ENCODE measurements at regions not wholly inside any gene's neighbourhood (a gene's known extent, or its start where the extent isn't known, plus 50 kb on each side); places are given as distances from the start of the nearest gene placed in this dataset.

GRCh38 chr12:46884362-46884761 lies 58.6 kb upstream of the SLC38A4 start:
- TF ChIP-seq CTCF (IDR thresholded peaks at IDR 0.05; ENCODE audit: unreplicated experiment in 3 of 3): no peak
- Mint-ChIP-seq H3K36me3 (ENCODE audit: low read depth) (no peaks in the 10 kb centered on the region), H3K4me3 (no peak overlapping the region), H3K9me3 (peaks cover 13% of the 10 kb centered on the region), H3K4me1 (no peaks in the 10 kb centered on the region), H3K27ac (no peak overlapping the region), H3K27me3 (ENCODE audit: low read depth) (no peaks in the 10 kb centered on the region)

- no peaks in the 10 kb centered on the region for H3K27me3 Mint-ChIP-seq (ENCODE audit: low read depth)
Measured at GRCh38 chr12:46886541-46887041, 60.8 kb upstream of the SLC38A4 start.

GRCh38 chr12:46887870-46888269 lies 62.1 kb upstream of the SLC38A4 start:
- Mint-ChIP-seq H3K4me1 (peaks cover 14% of the 10 kb centered on the region), H3K4me3 (no peak overlapping the region), H3K27me3 (ENCODE audit: low read depth) (no peaks in the 10 kb centered on the region), H3K9me3 (peaks cover 9% of the 10 kb centered on the region), H3K27ac (no peak overlapping the region), H3K36me3 (ENCODE audit: low read depth) (no peaks in the 10 kb centered on the region)
- TF ChIP-seq CTCF (IDR thresholded peaks at IDR 0.05; ENCODE audit: unreplicated experiment in 3 of 3): no peak

More at GRCh38 chr12:46886541-46887041, 60.8 kb upstream of the SLC38A4 start:
- H3K36me3 Mint-ChIP-seq (ENCODE audit: low read depth): no peaks in the 10 kb centered on the region
- no peak for TF ChIP-seq CTCF (IDR thresholded peaks at IDR 0.05; ENCODE audit: unreplicated experiment in 3 of 3)
- peaks cover 6% of the 10 kb centered on the region for H3K9me3 Mint-ChIP-seq
- no peak overlapping the region for H3K4me3 Mint-ChIP-seq
- H3K27ac Mint-ChIP-seq: no peak overlapping the region
- H3K4me1 Mint-ChIP-seq: peaks cover 4% of the 10 kb centered on the region

GRCh38 chr12:46888568-46888967 lies 62.8 kb upstream of the SLC38A4 start:
- Mint-ChIP-seq H3K36me3 (ENCODE audit: low read depth) (no peaks in the 10 kb centered on the region), H3K4me3 (no peak overlapping the region), H3K27ac (no peak overlapping the region), H3K9me3 (peaks cover 9% of the 10 kb centered on the region), H3K27me3 (ENCODE audit: low read depth) (no peaks in the 10 kb centered on the region), H3K4me1 (peaks cover 16% of the 10 kb centered on the region)
- TF ChIP-seq CTCF (IDR thresholded peaks at IDR 0.05; ENCODE audit: unreplicated experiment in 3 of 3): no peak

GRCh38 chr12:46891306-46891705 lies 65.5 kb upstream of the SLC38A4 start:
- peaks cover 16% of the 10 kb centered on the region for H3K4me1 Mint-ChIP-seq
- no peaks in the 10 kb centered on the region for H3K27me3 Mint-ChIP-seq (ENCODE audit: low read depth)
- H3K4me3 Mint-ChIP-seq: no peak overlapping the region
- no peaks in the 10 kb centered on the region for H3K36me3 Mint-ChIP-seq (ENCODE audit: low read depth)
- peaks cover 11% of the 10 kb centered on the region for H3K9me3 Mint-ChIP-seq
- no peak for TF ChIP-seq CTCF (IDR thresholded peaks at IDR 0.05; ENCODE audit: unreplicated experiment in 3 of 3)
- no peak overlapping the region for H3K27ac Mint-ChIP-seq

- Mint-ChIP-seq H3K4me1 (peaks cover 16% of the 10 kb centered on the region), H3K27ac (peak overlapping the region; percentile 87 to 99 (median 97)), H3K36me3 (ENCODE audit: low read depth) (no peaks in the 10 kb centered on the region), H3K9me3 (peaks cover 11% of the 10 kb centered on the region), H3K27me3 (ENCODE audit: low read depth) (no peaks in the 10 kb centered on the region), H3K4me3 (peak overlapping the region in 2 of 3 experiments; percentile 50 to 57)
- no peak for TF ChIP-seq CTCF (IDR thresholded peaks at IDR 0.05; ENCODE audit: unreplicated experiment in 3 of 3)
Measured at GRCh38 chr12:46892034-46892705, 66.4 kb upstream of the SLC38A4 start.
